ENCODE measurements at regions not wholly inside any gene's neighbourhood (a gene's known extent, or its start where the extent isn't known, plus 50 kb on each side); places are given as distances from the start of the nearest gene placed in this dataset.

DNA sequence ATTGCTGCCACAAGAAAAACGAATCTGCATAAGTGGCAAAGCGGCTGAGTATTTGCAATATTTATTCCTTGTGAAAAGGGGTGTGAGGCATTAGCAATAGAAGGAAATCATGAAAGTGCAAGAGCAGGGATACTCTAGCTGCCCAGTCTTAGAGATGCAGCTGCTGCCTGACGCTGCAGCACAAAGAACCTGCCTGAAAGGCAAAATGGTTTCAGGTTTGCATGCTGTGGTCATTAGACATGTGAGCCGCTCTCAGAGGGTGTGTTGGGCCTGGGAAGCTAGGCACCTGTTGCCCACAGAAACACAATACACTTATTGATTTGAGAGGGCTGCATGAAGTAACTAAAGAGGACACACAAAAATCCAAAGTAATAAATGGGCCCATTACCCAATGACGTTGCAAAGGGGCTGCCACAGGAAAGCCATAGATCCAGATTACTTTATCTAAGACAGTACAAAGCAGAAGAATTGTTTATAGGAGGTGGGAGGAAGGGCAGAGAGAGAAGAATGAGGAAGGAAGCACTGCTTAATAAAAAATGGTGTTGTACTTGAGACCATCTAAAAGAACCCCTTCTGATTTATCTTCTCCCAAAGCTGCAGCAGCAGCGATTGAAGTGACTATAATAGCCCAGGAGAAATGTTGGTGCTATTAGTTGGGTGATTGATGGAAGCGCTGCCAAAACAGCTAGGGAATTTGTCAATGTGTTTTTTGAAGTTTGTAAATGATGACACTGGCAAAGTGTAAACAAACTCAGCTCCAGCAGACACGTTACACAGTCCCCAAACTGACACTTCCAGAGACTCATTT, 492.4 kb upstream of the ACVR2A start:
- TF ChIP-seq, protein P1, sequence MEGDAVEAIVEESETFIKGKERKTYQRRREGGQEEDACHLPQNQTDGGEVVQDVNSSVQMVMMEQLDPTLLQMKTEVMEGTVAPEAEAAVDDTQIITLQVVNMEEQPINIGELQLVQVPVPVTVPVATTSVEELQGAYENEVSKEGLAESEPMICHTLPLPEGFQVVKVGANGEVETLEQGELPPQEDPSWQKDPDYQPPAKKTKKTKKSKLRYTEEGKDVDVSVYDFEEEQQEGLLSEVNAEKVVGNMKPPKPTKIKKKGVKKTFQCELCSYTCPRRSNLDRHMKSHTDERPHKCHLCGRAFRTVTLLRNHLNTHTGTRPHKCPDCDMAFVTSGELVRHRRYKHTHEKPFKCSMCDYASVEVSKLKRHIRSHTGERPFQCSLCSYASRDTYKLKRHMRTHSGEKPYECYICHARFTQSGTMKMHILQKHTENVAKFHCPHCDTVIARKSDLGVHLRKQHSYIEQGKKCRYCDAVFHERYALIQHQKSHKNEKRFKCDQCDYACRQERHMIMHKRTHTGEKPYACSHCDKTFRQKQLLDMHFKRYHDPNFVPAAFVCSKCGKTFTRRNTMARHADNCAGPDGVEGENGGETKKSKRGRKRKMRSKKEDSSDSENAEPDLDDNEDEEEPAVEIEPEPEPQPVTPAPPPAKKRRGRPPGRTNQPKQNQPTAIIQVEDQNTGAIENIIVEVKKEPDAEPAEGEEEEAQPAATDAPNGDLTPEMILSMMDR (IDR thresholded peaks at IDR 0.05; ENCODE audit: control extremely low read depth, extremely low read depth, low read depth, missing control alignments), result no peak
- CTCF ChIA-PET, result interaction anchor here (1.2 to 1.4 kb wide), 2 partner anchors 11 to 21 kb away, joined by 3 to 4 read pairs; no protein-coding TSS in a partner anchor
- POLR2A ChIA-PET, result no interaction called here
- no peak for DNase-seq (ENCODE audit: extremely low spot score)

DNA sequence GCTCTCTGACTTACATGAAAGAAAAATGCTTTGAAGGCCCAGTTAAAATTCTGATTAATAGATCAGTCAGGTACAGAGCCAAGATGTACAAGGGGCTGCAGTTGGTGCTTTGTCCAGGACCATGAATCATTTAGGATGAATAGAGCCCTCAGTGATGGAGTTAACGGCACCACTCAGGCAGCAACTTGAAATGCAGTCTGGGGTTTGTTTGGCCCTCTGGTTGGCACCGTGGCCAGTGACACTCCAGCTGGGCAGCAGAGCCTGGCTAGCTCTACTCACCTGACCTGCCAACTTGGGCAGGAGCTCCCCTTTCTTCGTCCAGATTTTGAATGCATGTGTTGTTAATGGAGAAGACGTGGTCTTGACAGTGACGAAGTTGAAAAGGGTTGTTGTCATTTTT, 493.0 kb upstream of the ACVR2A start:
- no peak for DNase-seq (ENCODE audit: extremely low spot score)
- TF ChIP-seq, protein P1 (IDR thresholded peaks at IDR 0.05; ENCODE audit: control extremely low read depth, extremely low read depth, low read depth, missing control alignments), result no peak
- ChIA-PET CTCF (interaction anchor here (1.2 to 1.4 kb wide), 2 partner anchors 12 to 20 kb away, joined by 3 to 4 read pairs; no protein-coding TSS in a partner anchor), POLR2A (no interaction called here)

DNA sequence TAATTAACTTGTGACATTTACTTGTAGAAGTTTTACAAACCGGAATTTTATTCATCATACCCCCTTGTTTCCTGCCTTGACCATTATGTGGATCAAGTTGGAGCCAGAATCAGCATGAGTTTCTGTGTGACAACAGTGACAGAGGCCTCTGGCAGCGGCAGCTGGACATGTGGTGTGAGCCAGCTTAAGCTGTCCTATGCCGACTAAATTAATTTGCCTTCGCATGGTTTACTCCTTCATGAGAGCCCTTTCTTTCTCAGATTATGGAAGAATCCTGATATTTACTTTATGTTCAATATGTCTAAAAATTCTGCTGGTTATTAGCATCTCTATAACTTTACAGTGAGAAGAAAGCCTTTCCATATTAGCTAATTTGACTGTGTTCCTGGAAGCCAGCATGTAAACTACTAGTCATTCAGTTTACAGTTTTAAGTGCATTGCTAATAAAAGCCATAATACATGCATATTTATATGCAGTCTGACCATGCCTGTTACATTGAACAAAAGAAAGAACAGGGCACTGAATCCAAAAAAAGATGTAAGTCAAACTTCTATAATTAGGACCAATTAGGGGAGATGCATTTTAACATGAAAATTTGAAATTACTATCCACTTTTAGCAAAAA, 495.8 kb upstream of the ACVR2A start:
- ChIA-PET CTCF (no interaction called here), POLR2A (no interaction called here)
- TF ChIP-seq, protein P1 (IDR thresholded peaks at IDR 0.05; ENCODE audit: control extremely low read depth, extremely low read depth, low read depth, missing control alignments), result no peak
- DNase-seq (ENCODE audit: extremely low spot score), result no peak

DNA sequence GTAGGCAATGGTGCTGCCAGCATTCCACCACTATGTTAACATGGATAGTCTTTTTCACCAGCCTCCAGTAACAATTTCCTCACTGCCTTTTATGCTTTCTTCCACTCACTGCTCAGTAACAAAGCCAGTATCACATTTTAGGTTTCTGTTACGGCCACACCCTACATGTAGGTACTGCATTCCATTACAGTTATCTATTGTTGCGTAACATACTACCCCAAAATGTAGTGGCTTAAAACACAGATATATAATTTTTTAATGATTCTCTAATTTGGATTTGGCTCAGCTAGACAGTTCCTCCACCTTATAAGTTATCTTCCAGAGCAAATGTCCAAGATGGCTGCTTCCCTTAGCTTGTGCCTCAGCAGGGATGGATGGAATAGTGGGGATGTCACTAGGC, 498.7 kb upstream of the ACVR2A start:
- no peak for DNase-seq (ENCODE audit: extremely low spot score)
- TF ChIP-seq, protein P1 (IDR thresholded peaks at IDR 0.05; ENCODE audit: control extremely low read depth, extremely low read depth, low read depth, missing control alignments), result no peak
- ChIA-PET POLR2A (no interaction called here), CTCF (interaction anchor here (0.6 to 1.4 kb wide), 5 partner anchors 9 to 301 kb away, joined by 3 to 8 read pairs (median 4); no protein-coding TSS in a partner anchor)

DNA sequence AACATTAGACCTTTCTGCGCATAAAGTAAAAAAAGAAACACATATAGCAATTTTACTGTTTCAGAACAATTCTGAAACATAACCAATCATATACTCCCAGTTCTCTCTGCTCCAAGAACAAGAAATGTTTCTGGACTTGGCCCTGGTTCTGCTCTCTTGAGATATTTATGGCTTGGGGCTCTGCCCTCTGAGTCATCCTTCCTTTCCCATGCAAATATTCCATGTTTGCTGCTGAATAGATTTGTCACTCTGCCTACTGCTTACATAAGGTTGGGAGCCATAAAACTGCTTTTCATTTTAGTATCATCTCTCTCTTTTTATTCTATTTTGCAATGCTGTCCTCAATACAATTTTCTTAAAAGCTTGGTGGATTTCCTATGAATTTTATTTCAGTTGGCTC, 499.6 kb upstream of the ACVR2A start:
- POLR2A ChIA-PET, result no interaction called here
- DNase-seq (ENCODE audit: extremely low spot score), result no peak
- CTCF ChIA-PET, result interaction anchor here (0.9 to 1.4 kb wide), 2 partner anchors 12 to 13 kb away, joined by 3 to 8 read pairs; no protein-coding TSS in a partner anchor

DNA sequence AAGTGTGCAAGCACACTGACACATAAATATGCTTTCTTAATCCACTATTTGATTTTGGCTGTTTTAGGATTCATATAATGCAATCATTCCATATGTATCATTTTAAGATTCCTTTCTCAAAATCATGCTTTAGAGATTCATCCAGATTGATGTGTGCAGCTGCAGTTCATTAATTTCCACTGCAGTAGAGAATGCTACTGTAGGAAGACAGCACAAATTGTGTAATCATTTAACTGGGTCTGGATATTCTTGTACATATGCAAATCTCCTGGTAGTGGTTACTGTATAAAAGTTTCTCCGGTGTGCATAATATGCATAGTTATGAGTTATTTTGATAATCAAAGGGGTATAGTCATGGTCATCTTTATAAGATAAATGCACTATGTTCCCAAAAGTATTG, 502.5 kb upstream of the ACVR2A start:
- POLR2A ChIA-PET, result no interaction called here
- TF ChIP-seq, protein P1 (IDR thresholded peaks at IDR 0.05; ENCODE audit: control extremely low read depth, extremely low read depth, low read depth, missing control alignments), result no peak
- CTCF ChIA-PET, result interaction anchor here (1.1 kb wide), 1 partner anchor 10 kb away, joined by 3 read pairs; no protein-coding TSS in a partner anchor
- no peak for DNase-seq (ENCODE audit: extremely low spot score)

More for the DNA sequence above, 499.6 kb upstream of the ACVR2A start:
- TF ChIP-seq, protein P1 (IDR thresholded peaks at IDR 0.05; ENCODE audit: control extremely low read depth, extremely low read depth, low read depth, missing control alignments), result no peak
